ENCODE measurements at regions not wholly inside any gene's neighbourhood (a gene's known extent, or its start where the extent isn't known, plus 50 kb on each side); places are given as distances from the start of the nearest gene placed in this dataset.
A peak's percentile ranks its signal among the peaks of the same experiment; 100 is the strongest.
"Not testable (repeated sequence)": the region's sequence is repeated elsewhere in the genome, so short reads cannot be mapped to it uniquely, and the experiment has no call there.

DNA sequence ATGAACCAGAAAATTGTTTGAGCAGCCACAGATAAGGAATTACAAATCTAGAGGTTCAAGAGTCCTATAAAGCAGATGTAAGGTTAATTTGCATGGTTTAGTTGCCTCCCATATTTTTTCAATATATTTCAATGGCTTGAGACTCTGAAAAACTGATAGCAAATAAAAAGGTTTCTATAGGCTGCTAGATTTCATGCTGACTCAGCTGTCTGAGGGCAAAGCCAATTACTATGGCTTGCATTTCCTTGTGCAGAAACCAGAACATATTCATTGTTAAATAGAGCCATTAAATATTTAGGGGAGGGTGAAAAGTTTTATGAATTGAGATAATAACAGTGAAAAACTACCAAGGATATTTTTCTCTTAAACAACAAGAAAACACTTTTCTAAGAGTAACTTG, 278.1 kb upstream of the CADM2 start:
- no peak for DNase-seq

GRCh38 chr3:84683493-84683892, 275.3 kb upstream of the CADM2 start:
- DNase-seq: no peak

- no peak for DNase-seq
Measured at GRCh38 chr3:84685467-84685866, 273.3 kb upstream of the CADM2 start.

DNA sequence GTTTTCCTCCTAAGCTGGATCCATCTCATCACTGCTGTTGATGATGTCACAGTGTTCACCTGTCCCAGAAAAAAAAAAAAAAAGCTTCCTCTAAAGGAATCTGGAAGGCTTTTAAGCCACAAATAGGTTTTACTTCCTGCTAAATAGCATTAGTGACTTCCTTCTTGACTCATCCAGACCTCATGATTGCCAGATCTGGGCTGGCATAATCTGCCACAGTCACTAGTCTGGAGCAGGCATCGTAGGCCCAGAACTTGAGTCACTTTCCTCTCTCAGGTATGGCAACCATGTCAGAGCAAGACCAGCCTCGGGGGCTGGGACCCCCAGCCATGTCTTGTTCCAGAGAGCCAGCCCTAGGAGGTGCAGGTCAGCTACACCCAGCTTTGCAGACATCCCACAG, 266.5 kb upstream of the CADM2 start:
- no peak for DNase-seq

DNA sequence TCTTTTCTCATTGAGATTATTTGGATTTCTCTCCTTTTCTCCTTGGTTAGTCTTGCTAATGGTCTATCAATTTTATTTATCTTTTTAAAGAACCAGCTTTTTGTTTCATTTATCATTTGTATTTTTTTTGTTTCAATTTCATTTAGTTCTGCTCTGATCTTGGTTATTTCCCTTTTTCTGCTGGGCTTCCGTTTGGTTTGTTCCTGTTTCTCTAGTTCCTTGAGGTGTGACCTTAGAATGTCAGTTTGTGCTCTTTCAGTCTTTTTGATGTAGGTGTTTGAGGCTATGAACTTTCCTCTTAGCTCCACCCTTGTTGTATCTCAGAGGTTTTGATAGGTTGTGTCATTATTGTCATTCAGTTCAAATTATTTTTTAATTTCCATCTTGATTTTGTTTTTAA, 248.5 kb upstream of the CADM2 start:
- DNase-seq: not testable (repeated sequence)

DNA sequence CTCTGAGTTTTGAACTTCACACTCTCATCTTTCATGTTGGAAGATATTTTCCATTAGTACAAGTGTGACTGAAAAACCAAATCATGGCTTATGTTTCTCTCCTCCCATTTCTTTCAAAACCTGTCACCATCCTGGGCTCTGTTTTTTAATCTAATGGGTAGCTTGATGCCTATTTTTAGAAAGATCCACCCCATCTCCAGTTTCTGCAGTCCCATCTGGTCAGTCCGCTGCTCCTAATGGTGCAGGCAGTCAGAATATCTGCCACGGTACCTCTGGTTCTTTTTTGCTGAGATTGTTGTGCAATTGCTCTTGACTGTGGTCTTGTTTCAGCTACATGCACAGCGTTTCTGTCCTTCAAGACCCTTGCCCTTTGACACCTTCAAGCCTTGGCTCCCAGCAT, 240.9 kb upstream of the CADM2 start:
- DNase-seq: no peak

GRCh38 chr3:84724877-84725276, 233.9 kb upstream of the CADM2 start:
- no peak for DNase-seq

DNA sequence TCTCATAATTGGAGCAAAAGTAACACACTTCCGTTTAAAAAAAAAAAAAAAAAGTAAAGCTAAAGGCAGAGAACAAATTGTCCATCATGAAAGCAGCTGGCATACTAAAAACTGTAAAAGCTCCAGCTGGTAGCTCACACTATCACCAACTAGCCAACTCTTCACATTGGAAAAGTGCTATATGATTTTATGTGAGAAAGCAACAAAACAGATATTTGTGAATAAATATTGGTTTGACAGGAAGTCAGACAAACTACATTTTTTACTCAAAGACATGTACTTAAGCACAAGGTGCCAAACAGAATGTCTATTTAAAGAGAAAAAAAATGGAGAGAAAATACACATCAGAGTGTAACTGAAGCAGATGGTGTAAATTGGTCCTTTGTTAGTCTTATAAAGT, 231.2 kb upstream of the CADM2 start:
- DNase-seq: no peak

- DNase-seq: not testable (repeated sequence)
Measured at GRCh38 chr3:84734731-84735130, 224.1 kb upstream of the CADM2 start.

GRCh38 chr3:84738086-84738485, 220.7 kb upstream of the CADM2 start:
- no peak for DNase-seq

GRCh38 chr3:84742915-84743425, 215.8 kb upstream of the CADM2 start:
- DNase-seq: no peak

DNA sequence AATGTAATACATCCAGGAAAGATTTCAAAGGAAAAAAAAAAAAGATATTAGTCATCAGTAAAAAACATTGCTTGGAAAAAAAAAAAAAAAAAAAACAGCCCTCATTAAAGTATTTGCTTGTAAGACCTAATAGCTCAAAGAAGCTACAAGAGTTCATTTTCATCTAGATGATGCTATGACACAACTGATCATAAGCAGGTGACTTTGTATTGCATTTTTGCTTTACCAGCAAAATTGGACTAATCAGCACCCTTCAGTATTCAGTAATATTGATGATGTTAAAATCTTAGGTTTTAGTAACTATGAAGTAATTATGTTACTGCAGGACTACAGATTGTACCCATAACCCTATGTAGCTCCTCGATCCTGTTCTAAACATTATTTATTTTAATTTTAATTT, 214.7 kb upstream of the CADM2 start:
- no peak for DNase-seq

DNA sequence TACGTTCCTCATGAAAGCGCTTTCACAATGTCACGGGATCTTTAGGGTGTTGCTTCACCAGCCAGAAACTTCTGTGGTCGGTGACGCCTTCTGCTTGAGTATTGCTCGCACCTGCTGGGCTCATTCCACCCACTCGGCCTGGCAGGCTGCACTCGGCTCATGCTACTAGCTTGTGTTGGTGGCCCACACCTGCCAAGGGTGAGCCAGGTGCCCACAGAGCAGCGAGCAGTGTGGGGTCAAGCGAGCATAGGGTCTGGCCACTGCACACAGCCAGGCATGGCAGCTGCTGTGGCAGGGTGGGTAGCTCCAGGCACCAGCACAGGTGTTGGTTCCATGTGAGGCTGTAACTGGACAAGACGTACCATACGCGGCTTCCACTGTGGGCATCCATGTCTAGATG, 202.9 kb upstream of the CADM2 start:
- DNase-seq: no peak

- DNase-seq: no peak
Measured at GRCh38 chr3:84759361-84759760, 199.4 kb upstream of the CADM2 start.

GRCh38 chr3:84772841-84773240, 185.9 kb upstream of the CADM2 start:
- no peak for DNase-seq

- DNase-seq: no peak
Measured at GRCh38 chr3:84783281-84783680, 175.5 kb upstream of the CADM2 start.

DNA sequence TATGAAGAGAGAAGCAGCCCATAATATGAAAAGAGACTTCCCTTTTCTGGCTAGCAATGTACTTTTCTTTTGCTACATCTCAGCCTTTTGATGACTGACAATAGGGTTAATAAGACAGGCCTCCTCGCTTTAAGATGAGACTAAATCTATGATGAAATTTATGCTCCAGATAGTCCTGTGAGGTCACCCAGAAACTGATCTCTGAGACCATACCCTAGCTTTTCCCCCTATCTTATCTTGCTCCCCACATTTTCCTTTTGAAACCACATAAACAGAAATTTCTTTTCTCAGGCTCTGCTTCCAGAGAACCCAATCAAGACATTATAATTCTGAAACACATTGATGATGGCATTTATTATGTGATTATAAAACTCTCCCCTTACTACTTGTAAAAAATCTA, 168.8 kb upstream of the CADM2 start:
- DNase-seq: no peak

DNA sequence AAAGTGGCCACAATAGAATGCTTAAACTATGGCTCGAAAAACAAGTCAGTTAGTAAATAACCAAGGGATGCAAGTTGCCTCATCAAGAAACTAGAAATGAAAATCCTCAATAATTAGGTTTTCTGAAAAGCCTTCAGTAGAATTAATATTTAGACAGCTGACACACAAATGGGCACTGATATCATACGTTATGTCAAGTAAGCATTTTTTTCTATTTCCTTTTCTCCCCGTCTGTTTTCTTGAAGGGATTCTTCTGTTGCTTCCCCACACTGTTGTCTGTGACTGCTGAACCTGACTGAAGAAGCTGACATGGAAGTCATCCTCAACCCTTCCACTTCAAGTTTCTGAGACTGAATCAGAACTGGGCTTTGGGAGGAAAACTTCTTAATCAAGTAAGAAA, 151.8 kb upstream of the CADM2 start:
- DNase-seq: no peak

DNA sequence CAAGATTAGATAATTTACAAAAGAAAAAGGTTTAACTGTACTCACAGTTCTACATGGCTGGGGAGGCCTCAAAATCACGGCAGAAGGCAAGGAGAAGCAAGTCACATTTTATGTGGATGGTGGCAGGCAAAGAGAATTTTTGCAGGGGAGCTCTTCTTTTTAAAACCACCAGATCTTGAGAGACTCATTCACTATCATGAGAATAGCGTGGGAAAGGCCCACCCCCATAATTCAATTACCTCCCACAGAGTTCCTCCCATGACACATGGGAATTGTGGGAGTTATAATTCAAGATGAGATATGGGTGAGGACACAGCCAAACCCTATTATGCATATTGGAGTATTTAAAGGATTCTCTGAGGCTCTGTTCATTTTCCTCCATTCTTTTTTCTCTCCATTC, 138.7 kb upstream of the CADM2 start:
- no peak for DNase-seq

DNA sequence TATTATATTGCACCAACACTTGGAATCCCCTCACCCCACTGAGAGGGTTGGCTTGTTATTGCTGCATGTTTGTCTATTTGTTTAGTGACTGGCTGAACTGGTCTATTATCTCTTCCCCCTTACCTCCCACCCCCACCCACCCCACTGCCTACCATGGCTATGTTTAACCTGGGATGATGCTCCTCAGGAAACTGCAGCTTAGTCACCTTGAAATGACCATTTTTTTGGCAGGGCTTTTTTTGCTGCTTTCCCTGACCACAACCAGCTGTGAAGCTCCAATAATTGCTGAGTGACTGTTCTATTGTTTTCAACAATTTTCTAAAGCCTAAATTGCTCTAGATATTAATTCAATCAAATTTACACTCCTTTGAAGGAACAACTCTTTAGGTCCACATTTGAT, 137.9 kb upstream of the CADM2 start:
- no peak for DNase-seq

- DNase-seq: no peak
Measured at GRCh38 chr3:84825817-84826216, 133.0 kb upstream of the CADM2 start.

DNA sequence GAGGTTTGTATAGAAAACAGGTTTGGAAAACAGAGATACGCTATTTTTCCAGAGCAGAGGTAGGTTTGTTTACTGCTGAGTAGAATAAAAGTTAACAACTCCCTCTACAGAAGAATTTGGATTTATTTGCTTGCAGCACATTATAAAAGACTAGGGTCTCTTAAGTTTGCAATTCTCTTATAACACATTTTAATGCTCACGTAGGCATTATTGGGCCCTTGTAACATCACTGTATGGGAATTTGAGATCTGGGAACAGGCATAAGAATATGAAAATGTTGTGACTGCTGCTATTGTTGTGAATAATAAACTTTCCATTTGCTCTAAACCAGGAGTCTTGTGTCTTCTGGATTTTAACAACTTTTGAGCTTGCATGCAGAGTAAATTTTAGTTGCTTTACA, 128.3 kb upstream of the CADM2 start:
- DNase-seq: no peak

GRCh38 chr3:84835366-84835765, 123.4 kb upstream of the CADM2 start:
- DNase-seq: no peak

GRCh38 chr3:84836961-84837360, 121.8 kb upstream of the CADM2 start:
- peak; percentile 76 to 85 for DNase-seq

- DNase-seq: no peak
Measured at GRCh38 chr3:84877092-84877491, 81.7 kb upstream of the CADM2 start.

- DNase-seq: no peak
Measured at GRCh38 chr3:84881288-84881687, 77.5 kb upstream of the CADM2 start.

All from NCI-H526 (cell line).